ENCODE measurements at regions not wholly inside any gene's neighbourhood (a gene's known extent, or its start where the extent isn't known, plus 50 kb on each side); places are given as distances from the start of the nearest gene placed in this dataset.

- no peak for DNase-seq (ENCODE audit: low read depth in 2 of 2)
These were observed 50.4 kb upstream of the GGTA1 start for GRCh38 chr9:121550041-121550440.

DNA sequence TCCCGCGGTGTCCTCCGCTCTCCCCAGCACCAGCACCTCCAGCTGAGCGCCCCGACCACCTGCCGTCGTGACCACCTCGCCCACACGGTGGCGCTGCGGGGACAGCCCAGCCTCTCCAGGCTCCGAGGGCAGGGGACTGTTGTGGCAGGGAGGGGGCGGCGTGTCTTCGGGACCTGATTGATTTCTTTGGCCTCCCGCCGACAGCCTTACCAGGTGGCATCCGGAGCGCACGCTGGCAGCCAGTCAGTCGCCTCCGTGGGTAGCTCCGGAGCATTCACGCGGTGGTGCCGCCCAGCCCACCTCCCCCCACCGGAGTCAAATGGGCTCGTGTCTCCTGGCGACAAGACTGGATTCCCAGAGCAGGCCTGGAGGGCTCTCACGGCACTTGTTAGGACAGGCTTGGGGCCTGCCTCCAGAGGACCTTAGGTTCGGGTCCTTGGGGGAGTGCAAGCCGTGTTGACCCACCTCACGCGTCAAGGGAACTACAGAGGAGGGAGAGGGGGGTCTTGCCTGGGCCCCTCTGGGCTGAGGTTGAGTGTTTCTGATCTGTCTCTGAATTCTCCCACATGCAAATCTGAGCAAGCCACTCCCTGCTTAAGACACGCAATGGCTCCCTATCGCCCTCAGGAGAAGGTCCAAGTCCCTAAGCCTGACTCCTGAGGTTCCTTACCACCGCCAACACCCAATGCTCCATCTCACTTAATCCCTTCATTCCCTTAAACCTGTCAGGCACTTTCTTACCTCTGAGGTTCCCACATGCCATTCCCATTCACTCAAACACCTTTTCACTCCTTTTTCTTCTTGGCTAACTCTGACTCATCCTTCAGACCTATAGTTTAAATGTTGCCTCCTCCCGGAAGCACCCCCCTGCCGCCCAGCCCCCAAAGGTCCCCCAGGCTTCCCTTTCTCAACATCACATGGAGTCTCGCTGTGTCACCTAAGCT is 51.2 kb upstream of the GGTA1 start:
- DNase-seq (ENCODE audit: low read depth in 2 of 2), result peak; percentile 36 to 52

DNA sequence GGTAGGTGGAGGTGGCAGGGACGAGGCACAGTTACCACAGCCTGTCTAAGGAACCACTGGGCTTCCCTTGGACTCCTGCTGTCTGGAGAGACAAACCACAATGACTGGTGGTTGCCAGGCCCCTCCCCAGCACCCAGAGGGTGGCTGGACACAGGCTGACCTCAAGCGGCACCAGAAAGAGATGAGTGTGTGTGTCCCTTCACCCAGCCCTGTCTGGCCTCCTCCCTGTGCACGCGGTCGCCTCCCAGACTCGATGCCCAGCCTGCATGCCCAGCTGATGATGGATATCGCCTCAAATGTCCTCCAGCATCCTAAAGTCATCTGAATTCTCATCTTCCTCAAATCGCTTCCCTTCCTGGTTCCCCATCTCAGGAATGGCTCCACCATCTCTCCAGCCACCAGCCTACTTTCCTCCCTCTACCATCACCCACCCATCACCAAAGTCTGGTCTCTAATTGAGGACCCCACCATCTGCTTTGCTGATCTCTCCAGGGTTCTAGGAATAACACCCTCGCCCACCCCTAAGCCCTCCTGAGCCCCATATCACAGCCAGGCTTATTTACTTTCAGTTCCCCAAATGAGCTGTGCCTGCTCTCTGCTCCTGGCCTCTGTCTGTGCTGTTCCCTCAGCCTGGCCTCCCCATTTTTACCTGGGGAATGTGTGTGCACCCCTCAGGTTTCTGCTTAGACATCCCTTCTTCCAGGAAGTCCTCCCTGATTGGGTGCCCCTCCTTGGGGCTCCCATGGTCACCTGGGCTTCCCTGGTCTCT is 52.5 kb upstream of the GGTA1 start:
- DNase-seq (ENCODE audit: low read depth in 2 of 2), result no peak

DNA sequence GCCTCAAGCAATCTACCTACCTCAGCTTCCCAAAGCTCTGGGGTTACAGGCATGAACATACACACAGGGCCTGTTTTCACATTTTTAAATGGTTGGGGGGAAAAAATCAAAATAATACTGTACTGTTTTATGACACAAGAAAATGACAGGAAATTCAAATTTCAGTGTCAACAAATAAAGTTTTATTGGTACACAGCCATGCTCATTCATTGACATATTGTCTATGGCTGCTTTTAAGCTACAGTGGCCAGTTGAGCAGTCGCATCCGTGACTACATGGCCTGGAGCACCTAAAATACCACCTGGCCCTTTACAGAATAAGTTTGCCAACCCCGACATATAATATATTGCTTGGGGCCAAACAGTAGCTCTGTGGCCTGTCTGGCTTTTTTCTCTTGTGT is 56.4 kb upstream of the GGTA1 start:
- no peak for DNase-seq (ENCODE audit: low read depth in 2 of 2)

DNA sequence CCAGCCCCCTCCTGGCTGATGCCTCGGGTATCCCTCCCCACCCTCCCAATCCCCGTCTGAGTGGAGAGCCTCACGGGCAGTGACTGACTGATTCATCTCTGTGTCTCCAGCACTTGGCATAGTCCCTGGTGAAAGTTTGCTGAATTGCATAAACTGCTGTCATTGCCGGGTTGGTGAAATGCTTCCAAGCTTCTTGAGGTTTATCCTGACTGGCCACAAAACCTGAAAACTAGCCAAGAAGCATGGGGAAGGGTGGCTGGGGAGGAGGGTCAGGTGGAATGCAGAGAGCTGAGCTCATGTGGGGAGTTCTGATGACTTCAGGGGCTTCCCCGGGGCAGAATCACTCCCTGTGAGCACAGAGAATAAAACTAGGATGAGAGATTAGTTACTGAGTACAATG is 56.9 kb upstream of the GGTA1 start:
- no peak for DNase-seq (ENCODE audit: low read depth in 2 of 2)

GRCh38 chr9:121557581-121558447 is 58.2 kb upstream of the GGTA1 start:
- DNase-seq (ENCODE audit: low read depth in 2 of 2), result no peak

DNA sequence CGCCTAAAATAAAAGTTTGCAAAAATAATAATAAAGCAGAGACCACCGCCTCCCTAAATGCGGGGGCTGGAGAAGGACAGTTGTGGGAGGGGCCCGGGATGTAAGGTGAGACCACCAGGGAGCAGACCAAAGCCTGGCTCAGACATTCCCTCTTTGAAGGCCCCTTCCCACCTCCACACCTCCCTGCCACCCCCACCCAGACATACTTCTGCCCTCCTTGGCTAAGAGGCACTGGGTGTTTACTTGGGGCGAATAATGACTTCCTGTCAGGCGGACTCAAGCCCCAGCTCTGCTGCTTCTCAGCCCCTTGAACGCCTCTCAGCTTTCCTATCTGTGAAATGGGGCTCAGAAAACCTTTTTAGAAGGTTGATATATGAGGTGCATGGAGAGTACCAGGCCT is 58.8 kb upstream of the GGTA1 start:
- DNase-seq (ENCODE audit: low read depth in 2 of 2), result no peak

DNA sequence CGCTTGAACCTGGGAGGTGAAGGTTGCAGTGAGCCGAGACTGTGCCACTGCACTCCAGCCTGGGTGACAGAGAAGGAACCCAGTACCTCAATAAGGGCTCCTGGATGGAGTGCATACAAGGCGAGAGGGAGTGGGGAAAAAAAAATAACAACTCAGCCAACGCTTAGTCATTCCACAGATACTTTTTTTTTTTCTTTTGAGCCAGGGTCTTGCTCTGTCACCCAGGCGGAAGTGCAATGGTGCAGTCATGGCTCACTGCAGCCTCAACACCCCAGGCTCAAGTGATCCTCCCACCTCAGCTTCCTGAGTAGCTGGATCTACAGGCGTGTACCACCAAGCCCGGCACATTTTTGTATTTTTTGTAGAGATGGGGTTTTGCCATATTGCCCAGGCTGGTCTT is 59.5 kb upstream of the GGTA1 start:
- no peak for DNase-seq (ENCODE audit: low read depth in 2 of 2)

DNA sequence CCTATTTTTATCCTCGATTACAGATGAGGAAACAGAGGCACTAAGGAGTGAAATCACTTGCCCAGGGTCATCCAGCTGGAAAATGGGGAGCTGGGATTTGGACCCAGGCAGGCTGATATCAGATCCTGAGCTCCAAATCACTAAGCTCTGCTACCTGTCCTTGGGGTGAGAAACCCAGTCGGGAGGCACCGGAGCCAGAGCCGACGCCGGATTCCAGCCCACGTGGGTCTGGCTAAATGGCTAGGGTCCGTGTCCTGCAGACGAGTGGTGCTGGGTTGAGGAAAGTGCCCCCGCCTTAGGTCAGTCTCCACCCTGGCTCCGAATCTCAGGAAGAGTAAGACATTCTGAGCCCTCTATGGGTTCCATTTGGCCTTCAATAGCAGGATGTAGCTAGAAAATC is 61.3 kb upstream of the GGTA1 start:
- DNase-seq (ENCODE audit: low read depth in 2 of 2), result no peak

GRCh38 chr9:121561385-121562222 is 62.0 kb upstream of the GGTA1 start:
- DNase-seq (ENCODE audit: low read depth in 2 of 2), result no peak

GRCh38 chr9:121562301-121562700 is 62.7 kb upstream of the GGTA1 start:
- no peak for DNase-seq (ENCODE audit: low read depth in 2 of 2)

DNA sequence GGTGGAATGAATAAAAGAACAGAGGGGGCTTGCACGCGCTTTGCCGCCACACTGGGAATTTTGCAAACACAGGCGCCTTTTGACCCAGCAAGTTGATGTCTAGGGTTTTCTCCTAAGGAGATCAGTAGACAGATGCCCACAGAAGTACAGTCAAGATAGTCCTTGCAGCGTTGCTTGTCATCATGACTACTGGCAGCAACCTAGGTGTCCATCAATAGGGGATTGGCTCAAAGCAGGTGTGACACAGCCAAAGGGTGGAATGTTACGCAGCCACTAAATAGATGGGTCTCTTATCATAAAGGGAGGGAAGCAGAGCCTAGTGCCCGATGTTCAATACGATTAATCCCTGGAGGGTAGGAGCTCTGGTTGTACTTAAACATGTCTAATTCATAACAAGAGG is 63.8 kb upstream of the GGTA1 start:
- DNase-seq (ENCODE audit: low read depth in 2 of 2), result no peak

DNA sequence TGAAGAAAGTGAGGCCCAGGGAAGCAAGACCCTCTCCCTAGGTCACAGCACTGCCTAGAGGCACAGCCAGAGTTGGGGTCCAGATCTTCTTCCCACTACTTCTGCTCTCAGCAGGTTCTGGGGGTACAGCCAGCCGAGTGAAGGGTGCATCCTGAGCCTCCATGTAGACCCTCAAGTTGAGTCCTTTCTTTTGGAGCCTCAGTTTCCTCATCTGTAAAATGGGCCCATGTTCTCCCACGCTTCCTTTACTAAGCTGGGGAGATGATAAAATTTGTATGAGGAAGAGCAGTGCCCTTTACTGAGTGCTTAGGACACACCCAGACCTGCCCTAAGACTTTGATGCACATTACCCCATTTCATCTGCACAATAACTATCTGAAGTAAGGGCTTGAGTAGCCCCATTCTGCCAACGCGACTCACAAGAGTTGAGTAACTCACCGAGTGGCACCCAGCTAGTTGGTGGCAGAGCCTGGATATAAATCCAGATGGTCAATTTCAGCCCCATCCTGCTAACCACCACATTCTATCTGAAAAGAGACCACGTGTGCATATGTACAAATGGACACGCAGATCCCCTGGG is 64.3 kb upstream of the GGTA1 start:
- DNase-seq (ENCODE audit: low read depth in 2 of 2), result no peak

DNA sequence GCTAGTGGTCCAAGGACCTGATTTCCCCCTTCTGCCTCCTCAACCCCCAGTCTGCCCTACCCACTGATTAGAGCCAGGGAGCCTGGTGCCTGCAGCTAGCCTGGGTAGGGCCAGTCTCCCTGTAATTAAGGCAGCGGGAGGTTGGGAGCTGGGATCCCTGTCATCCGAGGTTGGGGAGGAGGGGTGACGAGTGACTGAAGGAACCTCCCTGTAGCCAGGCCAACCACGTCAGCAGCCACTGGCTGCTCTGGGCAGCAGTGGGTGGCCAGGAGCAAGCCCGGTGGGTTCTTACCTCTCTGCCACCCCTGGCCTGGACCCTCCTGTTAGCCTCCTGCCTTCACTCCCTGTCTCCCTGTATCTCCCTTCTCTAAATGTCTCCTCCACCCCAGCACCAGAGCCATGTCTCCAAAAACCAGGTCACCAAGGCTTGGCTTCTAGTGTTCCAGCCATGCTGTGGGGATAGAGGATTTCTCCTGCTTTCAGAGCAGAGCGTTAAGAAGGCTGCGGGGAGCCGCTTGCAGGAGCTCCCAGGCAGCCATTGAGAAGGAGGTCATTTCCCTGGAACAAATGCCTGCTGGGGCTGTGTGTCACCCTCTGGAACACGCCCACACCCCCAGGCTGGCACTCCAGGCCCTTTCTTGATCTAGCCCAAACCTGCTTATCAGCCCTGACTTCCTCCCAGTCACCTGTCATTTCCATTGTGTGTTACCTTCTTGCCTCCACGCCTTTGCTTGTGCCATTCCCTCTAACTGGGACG is 65.0 kb upstream of the GGTA1 start:
- no peak for DNase-seq (ENCODE audit: low read depth in 2 of 2)

DNA sequence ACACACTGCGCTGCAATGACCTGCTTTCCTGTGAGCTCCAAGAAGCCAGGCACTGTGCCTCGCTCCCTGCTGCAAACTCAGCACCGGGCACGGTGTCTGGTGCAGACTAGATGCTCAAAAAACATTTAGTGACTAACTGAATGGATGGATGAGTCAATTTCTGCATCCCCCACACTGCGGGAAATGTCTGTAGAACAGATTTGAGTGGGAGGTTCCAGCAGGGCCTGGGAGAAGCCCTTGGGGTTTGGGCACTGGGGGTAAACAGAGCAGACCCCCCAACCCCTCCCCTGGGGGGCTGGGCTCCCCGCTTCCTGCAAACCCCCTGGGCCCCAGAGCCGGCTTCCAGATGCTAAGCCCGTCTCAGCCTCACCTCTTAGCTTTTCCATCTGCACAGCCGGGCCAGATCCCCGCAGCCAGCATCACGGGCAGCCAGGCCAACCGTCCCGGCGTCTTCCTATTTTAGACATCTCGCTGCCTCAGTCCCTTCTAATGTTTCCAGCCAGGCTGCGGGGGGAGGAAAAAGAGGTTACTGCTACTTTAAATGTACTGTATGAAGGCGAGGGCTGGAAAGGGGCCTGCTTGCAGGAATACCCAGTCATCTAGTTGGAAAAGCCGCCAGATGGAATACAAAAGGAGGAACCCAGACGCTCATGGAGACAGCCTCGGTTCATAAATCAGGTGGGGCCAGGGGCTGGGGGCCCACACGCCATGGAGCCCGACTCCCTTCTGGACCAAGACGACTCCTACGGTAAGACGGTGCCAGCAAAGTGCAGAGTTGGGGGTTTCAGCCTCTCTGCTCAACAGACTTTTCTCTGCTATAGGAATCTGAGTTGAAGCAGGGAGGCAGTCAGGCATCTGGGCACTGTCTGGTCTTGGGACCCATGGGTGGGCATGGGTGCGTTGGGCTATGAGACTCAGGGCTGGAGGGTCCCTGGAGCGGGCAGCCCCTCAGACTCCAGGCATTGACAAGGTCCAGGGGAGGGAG is 67.1 kb upstream of the GGTA1 start:
- no peak for DNase-seq (ENCODE audit: low read depth in 2 of 2)

- DNase-seq (ENCODE audit: low read depth in 2 of 2), result no peak
These were observed 68.1 kb upstream of the GGTA1 start for GRCh38 chr9:121567500-121568342.

DNA sequence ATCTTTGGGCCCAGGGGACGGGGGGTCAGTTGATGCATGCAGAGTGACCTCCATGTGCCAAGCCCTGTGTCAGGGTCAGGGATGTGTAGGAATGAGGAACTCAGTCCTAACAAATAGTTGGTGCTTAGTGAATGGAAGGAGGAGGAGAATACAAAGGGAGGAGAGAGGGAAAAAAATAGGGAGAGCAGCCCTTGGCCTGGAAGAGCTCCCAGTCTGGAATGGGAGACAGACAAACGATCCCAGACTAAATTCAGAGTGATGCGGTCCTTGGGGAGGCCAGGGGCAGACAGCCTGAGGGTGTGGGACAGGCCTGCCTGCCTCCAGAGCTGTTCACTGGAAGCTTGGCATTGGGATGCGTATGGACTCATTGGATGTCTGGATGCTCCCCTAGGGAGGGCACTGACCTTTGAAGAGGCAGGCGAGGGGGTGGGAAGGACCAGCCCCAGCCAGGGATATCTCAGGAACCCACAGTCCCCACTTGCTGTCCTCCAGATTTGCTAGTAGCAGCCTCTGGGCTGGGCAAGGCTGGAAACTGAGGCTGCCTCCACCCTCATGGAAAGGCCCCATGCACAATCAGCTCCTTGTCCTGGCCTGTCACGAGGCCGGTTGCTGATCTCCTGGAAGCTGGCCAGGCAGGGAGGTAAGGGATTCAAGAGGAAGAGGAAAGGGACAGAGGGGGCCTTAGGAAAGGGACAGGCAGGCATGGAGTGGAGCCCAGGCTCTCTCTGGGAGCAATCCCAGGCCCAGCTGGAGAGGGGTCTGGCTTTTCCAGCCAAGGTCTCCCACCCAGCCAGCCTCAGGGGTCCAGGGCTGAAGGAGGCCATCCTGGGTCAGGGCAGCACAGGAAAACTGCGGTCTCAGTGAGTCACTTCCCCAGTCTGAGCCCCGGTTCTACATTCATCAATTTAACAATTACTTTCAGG is 69.0 kb upstream of the GGTA1 start:
- DNase-seq (ENCODE audit: low read depth in 2 of 2), result no peak
